ENCODE measurements at regions not wholly inside any gene's neighbourhood (a gene's known extent, or its start where the extent isn't known, plus 50 kb on each side); places are given as distances from the start of the nearest gene placed in this dataset.

DNA sequence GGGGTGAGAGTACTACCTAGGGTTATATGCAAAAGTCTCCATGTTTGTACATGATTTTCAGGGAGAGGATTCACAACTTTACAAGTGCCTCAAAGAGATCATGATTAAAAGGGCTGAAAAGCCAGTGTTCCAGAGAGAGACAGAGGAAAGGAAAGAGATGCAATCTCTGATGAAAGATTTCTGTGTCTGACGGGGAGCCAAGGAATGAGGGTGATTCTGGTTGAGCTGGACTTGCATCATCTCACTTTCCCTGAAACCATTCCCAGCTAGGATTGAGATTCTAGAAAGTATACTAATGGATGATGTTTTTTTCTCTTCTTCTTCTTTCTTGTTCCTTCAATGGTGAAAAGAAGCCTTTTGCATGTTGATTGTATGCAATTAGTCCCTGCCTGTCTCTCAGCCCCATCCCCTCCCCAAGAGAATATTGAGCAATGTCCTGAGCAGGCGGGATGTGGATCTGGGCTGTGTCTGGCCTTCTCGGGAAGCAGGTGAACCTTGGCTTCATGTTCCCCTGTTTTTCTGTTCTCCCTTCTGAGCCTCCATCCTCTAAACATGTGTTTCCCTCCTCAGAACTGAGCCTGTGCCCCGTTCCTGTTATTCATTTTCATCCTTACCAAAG, 186.1 kb downstream of the ZNF365 start:
- ChIA-PET CTCF (no interaction called here), POLR2A (no interaction called here)
- TF ChIP-seq, protein P1, sequence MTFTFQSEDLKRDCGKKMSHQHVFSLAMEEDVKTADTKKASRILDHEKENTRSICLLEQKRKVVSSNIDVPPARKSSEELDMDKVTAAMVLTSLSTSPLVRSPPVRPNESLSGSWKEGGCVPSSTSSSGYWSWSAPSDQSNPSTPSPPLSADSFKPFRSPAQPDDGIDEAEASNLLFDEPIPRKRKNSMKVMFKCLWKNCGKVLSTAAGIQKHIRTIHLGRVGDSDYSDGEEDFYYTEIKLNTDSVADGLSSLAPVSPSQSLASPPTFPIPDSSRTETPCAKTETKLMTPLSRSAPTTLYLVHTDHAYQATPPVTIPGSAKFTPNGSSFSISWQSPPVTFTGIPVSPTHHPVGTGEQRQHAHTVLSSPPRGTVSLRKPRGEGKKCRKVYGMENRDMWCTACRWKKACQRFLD (tag by site-specific recombination; IDR thresholded peaks at IDR 0.05), result no peak
- TF ChIP-seq ZNF202 (tag by site-specific recombination; IDR thresholded peaks at IDR 0.05; ENCODE audit: borderline replicate concordance), result no peak
- no peak for TF ChIP-seq ZNF645 (tag by site-specific recombination; IDR thresholded peaks at IDR 0.05)
- TF ChIP-seq, protein P2, sequence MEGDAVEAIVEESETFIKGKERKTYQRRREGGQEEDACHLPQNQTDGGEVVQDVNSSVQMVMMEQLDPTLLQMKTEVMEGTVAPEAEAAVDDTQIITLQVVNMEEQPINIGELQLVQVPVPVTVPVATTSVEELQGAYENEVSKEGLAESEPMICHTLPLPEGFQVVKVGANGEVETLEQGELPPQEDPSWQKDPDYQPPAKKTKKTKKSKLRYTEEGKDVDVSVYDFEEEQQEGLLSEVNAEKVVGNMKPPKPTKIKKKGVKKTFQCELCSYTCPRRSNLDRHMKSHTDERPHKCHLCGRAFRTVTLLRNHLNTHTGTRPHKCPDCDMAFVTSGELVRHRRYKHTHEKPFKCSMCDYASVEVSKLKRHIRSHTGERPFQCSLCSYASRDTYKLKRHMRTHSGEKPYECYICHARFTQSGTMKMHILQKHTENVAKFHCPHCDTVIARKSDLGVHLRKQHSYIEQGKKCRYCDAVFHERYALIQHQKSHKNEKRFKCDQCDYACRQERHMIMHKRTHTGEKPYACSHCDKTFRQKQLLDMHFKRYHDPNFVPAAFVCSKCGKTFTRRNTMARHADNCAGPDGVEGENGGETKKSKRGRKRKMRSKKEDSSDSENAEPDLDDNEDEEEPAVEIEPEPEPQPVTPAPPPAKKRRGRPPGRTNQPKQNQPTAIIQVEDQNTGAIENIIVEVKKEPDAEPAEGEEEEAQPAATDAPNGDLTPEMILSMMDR (tag by site-specific recombination; IDR thresholded peaks at IDR 0.05), result no peak
- no peaks in the 10 kb centered on the region for H3K4me1 ChIP-seq (ENCODE audit: control insufficient read depth, insufficient read depth, low read length)
- no peak overlapping the region for H3K27ac ChIP-seq (ENCODE audit: extremely low read depth, low read depth, low read length)
- no peak overlapping the region for H3K4me3 ChIP-seq (ENCODE audit: low read depth, low read length)
- H3K9me3 ChIP-seq (ENCODE audit: control insufficient read depth, insufficient read depth, low read depth, low read length), result no peaks in the 10 kb centered on the region
- no peaks in the 10 kb centered on the region for H3K36me3 ChIP-seq (ENCODE audit: control insufficient read depth in 2 of 2, insufficient read depth in 1 of 2, low read length in 2 of 2)

DNA sequence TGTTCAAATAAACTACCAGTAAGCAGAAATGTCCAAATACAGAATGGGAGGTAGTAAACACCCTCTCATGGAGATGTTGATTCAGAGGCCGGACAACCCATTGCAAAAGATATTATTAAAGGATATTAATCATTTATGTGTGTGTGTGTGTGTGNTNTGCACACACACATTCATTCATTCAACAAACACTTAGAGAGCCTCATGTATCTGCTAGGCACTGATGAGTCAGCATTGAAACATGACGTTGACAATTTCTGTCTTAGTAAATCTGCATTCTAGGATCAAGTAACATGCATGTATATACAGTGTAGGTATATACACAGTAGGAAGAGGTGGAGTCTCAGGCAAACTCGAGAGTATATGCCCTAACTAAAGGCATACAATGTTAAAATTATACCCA, 187.0 kb downstream of the ZNF365 start:
- CTCF ChIA-PET, result no interaction called here
- H3K9me3 ChIP-seq (ENCODE audit: control insufficient read depth, insufficient read depth, low read depth, low read length), result no peaks in the 10 kb centered on the region
- H3K27ac ChIP-seq (ENCODE audit: extremely low read depth, low read depth, low read length), result no peak overlapping the region

More for the DNA sequence above, 187.0 kb downstream of the ZNF365 start:
- Histone ChIP-seq H3K36me3 (ENCODE audit: control insufficient read depth in 2 of 2, insufficient read depth in 1 of 2, low read length in 2 of 2) (no peaks in the 10 kb centered on the region), H3K4me1 (ENCODE audit: control insufficient read depth, insufficient read depth, low read length) (no peaks in the 10 kb centered on the region), H3K4me3 (ENCODE audit: low read depth, low read length) (no peak overlapping the region)
- POLR2A ChIA-PET, result interaction anchor here (0.5 kb wide), 1 partner anchor 581 kb away, joined by 6 read pairs; no protein-coding TSS in a partner anchor
- TF ChIP-seq KLF16 (tag by site-specific recombination; IDR thresholded peaks at IDR 0.05), result no peak
- no peak for TF ChIP-seq ZSCAN30 (tag by site-specific recombination; IDR thresholded peaks at IDR 0.05)
- TF ChIP-seq ZNF37A (tag by site-specific recombination; IDR thresholded peaks at IDR 0.05), result no peak
- TF ChIP-seq, protein P3, sequence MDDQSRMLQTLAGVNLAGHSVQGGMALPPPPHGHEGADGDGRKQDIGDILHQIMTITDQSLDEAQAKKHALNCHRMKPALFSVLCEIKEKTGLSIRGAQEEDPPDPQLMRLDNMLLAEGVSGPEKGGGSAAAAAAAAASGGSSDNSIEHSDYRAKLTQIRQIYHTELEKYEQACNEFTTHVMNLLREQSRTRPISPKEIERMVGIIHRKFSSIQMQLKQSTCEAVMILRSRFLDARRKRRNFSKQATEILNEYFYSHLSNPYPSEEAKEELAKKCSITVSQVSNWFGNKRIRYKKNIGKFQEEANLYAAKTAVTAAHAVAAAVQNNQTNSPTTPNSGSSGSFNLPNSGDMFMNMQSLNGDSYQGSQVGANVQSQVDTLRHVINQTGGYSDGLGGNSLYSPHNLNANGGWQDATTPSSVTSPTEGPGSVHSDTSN (CRISPR knock-in tag; IDR thresholded peaks at IDR 0.05), result no peak
- no peak for TF ChIP-seq PRDM2 (tag by site-specific recombination; IDR thresholded peaks at IDR 0.05; ENCODE audit: borderline replicate concordance)
